GM19043 (cell line): ENCODE measurements at regions not wholly inside any gene's neighbourhood (a gene's known extent, or its start where the extent isn't known, plus 50 kb on each side); places are given as distances from the start of the nearest gene placed in this dataset.

Source experiments
- ATAC-seq: cut with Tn5 transposase; IDR thresholded peaks from one replicate; pipeline ENCODE4 v1.9.1; 2021; ENCODE audit warnings: low read depth; ENCODE audit not compliant: unreplicated experiment

- peak; percentile 28 for ATAC-seq
Observed at GRCh38 chr10:110355141-110355831, 50.6 kb upstream of the SMNDC1 start.

DNA sequence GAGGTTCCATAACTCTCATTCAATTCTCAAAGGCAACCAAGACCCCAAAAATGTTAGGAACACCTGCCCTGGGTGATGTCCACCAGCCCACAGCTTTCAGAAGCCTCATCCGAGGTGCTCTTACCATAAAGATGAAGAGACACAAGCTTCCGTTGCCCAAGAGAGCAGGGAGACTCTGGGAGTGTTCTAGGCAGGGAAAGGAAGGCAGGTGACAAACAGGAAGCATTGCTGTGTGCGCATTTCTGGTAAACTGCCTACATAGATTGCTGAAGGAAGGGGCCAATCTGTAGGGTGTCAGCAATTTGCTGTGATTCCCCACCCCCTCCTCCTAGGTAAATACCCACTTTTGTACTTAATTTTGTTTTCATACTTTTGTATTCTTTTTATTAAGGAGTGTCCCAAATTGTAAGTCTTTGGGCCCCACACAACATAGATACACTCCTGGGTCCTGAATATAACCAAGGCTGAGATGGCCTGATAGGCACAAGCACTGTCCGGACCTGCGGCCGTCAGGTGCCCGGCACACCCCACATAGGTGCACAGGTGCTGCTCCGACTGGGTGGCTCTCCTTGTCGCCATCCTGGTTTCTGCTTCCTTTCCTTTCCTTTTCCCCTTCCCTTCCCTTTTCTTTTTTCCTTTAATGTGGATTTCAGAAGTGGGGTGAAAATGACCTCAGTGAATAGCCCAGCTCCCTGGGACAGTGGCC is 51.4 kb upstream of the SMNDC1 start:
- peak; percentile 9 for ATAC-seq

GRCh38 chr10:110356628-110357245 is 52.0 kb upstream of the SMNDC1 start:
- peak; percentile 78 for ATAC-seq

GRCh38 chr10:110357252-110357780 is 52.6 kb upstream of the SMNDC1 start:
- no peak for ATAC-seq

- no peak for ATAC-seq
Observed at GRCh38 chr10:110357871-110358270, 53.2 kb upstream of the SMNDC1 start.

DNA sequence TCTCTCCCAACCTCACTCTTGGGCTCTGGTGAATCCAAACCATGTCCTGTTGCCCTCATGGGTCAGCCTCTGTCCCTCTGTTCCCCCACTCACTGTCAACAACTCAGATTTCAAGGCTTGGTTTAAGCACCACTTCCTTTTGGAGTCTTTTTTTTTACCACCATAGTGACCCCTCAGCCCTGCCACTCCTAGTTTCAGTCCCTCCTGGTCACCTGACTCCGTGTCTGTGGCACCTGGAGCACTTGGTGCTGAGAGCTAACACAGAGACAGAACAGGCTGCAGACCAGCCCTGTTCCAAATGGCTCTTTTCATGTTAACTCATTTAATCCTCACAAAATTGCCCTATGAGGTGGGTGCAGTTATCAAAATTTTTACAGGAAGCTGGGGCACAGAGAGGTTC is 53.6 kb upstream of the SMNDC1 start:
- ATAC-seq = no peak

DNA sequence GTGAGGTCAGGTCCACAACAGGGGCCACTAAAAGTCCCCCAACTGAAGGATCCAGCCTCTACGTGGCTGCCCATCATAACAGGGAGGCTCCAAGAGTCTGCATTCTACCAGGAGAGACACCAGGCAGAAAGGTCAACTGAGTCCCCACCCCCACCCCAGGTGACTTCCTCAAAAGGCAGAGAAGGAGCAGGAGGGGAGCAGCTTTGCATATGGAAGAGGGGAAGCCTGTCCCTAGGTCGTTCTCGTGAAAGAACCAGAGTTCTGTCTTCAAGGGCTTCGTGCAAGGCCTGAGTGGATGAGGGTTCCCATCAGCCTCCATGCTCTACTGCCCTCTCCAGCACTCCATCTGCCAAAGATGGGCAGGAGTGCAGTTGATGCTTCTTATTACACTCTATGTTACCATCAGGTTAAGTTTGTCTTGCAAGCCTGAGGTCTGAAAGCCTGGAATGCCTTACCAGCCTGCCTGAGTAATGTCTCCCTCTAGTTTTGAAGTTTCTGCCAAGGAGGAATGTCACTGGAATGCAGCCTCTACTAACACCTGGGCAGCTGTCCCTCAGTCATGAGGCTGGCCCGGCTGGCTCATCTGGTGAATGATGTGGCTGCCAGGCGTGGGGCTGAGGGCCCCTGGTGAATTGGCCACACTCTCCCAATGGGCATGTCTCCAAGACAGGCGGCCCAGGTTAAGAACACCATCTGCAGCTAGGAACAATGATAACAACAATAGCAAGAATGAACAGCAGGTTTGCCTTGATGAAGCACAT is 54.3 kb upstream of the SMNDC1 start:
- ATAC-seq = no peak

GRCh38 chr10:110360857-110361474 is 56.2 kb upstream of the SMNDC1 start:
- ATAC-seq = no peak

- ATAC-seq = no peak
Observed at GRCh38 chr10:110361800-110362456, 57.2 kb upstream of the SMNDC1 start.

DNA sequence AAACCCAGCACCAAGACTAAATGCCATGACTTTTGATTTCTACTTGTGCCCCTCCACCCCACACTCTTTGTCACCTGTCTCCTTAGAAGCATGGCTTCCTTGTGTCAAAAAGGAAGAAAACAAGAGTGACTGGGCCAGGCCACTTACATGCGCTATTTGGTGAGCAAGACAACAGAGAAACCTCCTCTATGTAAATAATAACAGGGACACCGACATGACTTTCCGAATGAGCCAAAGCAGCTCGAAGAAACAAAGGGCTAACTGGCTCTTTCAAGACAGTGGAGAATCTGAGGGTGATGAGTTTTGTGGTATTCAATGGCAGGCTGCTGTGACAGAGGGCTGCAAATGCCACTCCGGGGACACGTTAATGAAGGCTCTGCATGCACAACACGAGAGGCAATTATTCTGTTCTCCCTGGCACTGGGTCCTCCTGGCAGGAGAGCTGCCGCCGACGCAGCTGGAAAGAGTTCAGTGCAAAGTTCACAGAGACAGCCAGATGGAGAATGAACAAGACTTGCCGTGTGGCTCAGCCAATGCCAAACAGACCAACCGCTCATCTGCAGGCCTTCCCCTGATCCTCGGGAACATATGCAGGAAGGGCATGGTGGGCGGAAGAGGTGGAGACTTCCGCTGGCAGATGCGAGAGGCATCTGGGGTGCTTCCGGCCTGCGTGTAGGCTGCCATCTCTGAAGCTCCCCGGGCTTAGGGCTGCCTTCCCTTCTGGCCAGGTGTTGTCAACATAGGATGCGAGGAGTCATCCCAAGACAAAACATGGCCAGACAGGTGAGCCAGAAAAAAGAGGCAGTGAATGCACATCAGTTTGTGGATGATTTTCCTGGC is 59.1 kb upstream of the SMNDC1 start:
- ATAC-seq = no peak

DNA sequence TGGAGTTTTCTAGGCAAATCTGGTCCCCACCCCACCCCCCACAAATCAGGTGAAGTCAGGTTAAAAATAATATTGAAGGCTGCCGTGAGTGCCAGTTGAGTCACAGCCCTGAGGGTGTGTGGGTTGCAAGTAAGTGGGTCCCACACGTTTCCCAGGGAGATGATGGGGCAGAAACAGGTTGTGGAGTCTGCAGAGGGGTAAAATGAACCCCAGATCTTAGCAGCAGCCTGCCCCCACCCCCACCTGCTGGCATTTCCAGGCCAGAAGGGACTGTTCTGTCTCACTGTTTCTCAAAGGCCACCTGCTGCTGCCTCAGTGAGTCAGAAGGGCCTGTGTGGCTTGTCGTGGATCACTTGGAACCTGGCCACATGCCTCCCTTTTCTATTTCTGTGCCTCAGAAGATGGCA is 59.8 kb upstream of the SMNDC1 start:
- no peak for ATAC-seq

GRCh38 chr10:110365356-110366143 is 60.8 kb upstream of the SMNDC1 start:
- no peak for ATAC-seq

DNA sequence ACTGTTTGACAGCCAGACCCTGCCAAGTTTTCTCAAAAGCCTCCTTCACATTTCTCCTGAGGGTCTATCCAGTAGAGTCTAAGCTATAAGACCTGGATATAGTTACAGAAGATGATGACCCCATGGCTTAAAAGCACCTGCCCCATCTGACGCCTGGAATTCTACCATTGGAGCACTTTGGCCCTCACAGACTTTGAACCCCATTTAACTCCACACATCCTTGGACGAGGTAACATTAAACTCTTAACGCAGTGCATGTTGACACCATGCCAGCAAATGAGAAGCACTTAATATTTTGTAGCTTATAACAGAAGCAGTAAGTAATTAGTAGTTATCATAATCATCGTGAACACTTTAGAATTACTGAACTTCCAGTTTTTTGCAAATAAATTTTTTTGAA is 61.9 kb upstream of the SMNDC1 start:
- no peak for ATAC-seq

DNA sequence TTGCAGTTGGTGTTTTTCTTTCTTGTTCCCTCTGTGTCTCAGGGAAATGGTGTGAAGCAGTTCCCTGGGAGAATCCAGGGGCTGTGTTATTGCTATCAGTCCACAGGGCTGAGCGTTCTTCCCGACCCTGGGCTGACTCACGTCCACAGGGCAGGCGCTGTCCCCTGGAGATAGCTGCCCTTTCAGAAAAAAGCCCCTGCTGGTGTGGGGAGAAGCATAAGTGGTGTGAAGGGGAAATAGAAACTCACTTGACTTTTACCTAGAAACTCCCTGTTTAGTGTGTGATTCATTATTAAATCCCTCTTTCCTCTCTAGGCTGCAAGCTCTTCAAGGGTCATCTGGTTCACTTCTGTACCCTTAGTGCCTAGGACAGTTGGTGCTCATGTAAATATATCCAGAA is 63.3 kb upstream of the SMNDC1 start:
- no peak for ATAC-seq

DNA sequence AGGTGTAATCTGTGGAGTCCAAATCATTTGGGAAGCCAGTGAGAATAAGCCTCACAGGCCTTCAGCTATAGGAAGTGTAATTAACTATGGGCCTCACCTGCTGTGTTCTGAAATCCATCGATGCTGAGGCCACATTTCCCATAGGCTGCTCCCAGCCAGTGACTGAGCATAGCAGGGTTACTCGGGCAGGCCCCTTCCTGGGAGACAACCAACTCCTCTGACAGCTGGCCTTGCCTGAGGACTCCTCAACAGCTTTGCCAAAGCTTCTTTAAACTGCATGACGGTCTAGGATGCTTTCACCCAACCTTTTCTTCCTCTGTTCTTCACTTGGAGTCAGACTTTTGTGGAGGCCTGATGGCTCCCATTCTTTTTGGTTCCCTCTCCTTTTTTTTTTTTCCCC is 63.8 kb upstream of the SMNDC1 start:
- no peak for ATAC-seq

DNA sequence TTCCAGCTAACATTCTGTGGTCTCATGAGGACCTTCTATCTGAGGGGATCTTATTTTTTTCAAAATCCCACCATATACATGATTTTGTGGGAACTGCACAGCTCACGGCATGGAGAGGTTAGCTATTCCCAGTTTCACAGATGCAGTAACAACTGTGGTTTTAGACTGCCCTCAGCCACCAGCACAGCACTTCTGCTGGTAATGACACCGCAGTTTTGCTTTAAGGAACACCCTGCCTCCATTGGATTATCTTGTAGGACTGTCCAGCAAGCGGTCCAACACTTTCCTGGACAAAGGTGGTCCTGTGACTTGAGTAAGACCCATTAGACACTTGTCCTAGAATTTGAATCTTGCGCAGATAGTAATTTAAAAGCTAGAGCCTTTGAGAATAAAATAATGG is 65.3 kb upstream of the SMNDC1 start:
- ATAC-seq = no peak

DNA sequence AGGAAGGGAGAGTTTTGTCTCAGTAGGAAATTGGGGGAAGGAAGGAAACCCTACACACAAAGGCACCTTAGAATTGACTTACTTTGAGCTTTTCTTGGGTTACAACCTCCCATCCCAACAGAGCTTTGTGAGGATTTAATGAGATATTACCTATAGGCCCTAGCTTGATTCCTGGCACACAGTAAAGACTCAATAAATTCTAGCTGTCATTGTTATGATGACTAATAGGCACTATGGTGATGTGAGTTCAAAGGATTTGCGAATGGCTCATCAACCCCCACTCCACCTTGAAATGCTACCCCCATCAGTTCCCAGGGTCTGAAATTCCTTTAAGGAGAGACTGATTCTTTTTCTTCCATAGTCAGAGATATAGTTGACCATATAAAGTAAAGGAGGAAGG is 67.9 kb upstream of the SMNDC1 start:
- no peak for ATAC-seq

- ATAC-seq = no peak
Observed at GRCh38 chr10:110373059-110373458, 68.3 kb upstream of the SMNDC1 start.
